ENCODE measurements at regions not wholly inside any gene's neighbourhood (a gene's known extent, or its start where the extent isn't known, plus 50 kb on each side); places are given as distances from the start of the nearest gene placed in this dataset.

DNA sequence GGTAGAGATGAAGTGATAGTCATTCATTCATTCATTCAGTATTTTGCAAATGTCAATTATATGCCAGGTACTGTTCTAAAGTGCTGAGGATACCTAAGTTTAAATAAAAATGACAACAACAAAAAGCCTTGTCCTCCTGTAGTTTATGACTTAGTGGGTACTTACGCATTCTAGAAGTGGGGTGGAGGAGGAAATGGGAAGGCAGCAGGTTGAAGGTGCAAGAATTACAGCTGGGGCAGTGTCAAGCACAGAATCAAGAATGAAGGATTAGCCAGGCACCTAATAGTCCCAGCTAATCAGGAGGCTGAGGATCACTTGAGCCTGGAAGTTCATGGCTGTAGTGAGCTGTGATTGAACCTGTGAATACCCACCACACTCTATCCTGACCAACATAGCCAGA lies 90.7 kb upstream of the STARD13 start:
- no peak for DNase-seq (ENCODE audit: extremely low spot score)
- Histone ChIP-seq H3K27ac (replicated peaks in 1 of 4) (no peak overlapping the region), H3K36me3 (no peaks in the 10 kb centered on the region), H3K9me3 (no peaks in the 10 kb centered on the region), H3K4me3 (no peak overlapping the region), H3K27me3 (no peaks in the 10 kb centered on the region), H3K4me1 (no peaks in the 10 kb centered on the region)
- TF ChIP-seq POLR2AphosphoS5 (IDR thresholded peaks at IDR 0.05) (no peak), EP300 (IDR thresholded peaks at IDR 0.05) (no peak), POLR2A (IDR thresholded peaks at IDR 0.05; ENCODE audit: low read depth) (no peak), CTCF (IDR thresholded peaks at IDR 0.05) (no peak)
- intact Hi-C loops (cut with DNase I) = no loop called here
- 100% methylated on average over 1 of the region's 1 CpG for WGBS

GRCh38 chr13:33377411-33377810 lies 91.9 kb upstream of the STARD13 start:
- H3K4me3 ChIP-seq = no peak overlapping the region
- TF ChIP-seq CTCF (IDR thresholded peaks at IDR 0.05) = no peak
- TF ChIP-seq EP300 (IDR thresholded peaks at IDR 0.05) = no peak
- no peak for TF ChIP-seq POLR2A (IDR thresholded peaks at IDR 0.05; ENCODE audit: low read depth)
- TF ChIP-seq POLR2AphosphoS5 (IDR thresholded peaks at IDR 0.05) = no peak
- no peaks in the 10 kb centered on the region for H3K9me3 ChIP-seq
- intact Hi-C loops (cut with DNase I) = no loop called here
- H3K36me3 ChIP-seq = no peaks in the 10 kb centered on the region
- WGBS = 94% methylated on average over 4 of the region's 4 CpGs
- DNase-seq (ENCODE audit: extremely low spot score) = no peak
- no peak overlapping the region for H3K27ac ChIP-seq (replicated peaks in 1 of 4)
- H3K4me1 ChIP-seq = no peaks in the 10 kb centered on the region
- H3K27me3 ChIP-seq = no peaks in the 10 kb centered on the region

GRCh38 chr13:33377825-33378224 lies 92.3 kb upstream of the STARD13 start:
- Histone ChIP-seq H3K4me3 (no peak overlapping the region), H3K36me3 (no peaks in the 10 kb centered on the region), H3K9me3 (no peaks in the 10 kb centered on the region), H3K27me3 (no peaks in the 10 kb centered on the region), H3K4me1 (no peaks in the 10 kb centered on the region), H3K27ac (replicated peaks in 1 of 4) (no peak overlapping the region)
- no peak for DNase-seq (ENCODE audit: extremely low spot score)
- intact Hi-C loops (cut with DNase I) = no loop called here
- TF ChIP-seq CTCF (IDR thresholded peaks at IDR 0.05) = no peak
- no peak for TF ChIP-seq POLR2AphosphoS5 (IDR thresholded peaks at IDR 0.05)
- no peak for TF ChIP-seq EP300 (IDR thresholded peaks at IDR 0.05)
- no peak for TF ChIP-seq POLR2A (IDR thresholded peaks at IDR 0.05; ENCODE audit: low read depth)

- Histone ChIP-seq H3K4me1 (peaks cover 0 to 10% (median 4%) of the 10 kb centered on the region in 4 donors), H3K4me3 (no peak overlapping the region), H3K36me3 (no peaks in the 10 kb centered on the region), H3K9me3 (no peaks in the 10 kb centered on the region), H3K27ac (replicated peaks in 1 of 4) (no peak overlapping the region), H3K27me3 (no peaks in the 10 kb centered on the region)
- intact Hi-C loops (cut with DNase I) = no loop called here
- no peak for DNase-seq (ENCODE audit: extremely low spot score)
- no peak for TF ChIP-seq POLR2AphosphoS5 (IDR thresholded peaks at IDR 0.05)
- no peak for TF ChIP-seq CTCF (IDR thresholded peaks at IDR 0.05)
- no peak for TF ChIP-seq POLR2A (IDR thresholded peaks at IDR 0.05; ENCODE audit: low read depth)
- TF ChIP-seq EP300 (IDR thresholded peaks at IDR 0.05) = no peak
Measured at GRCh38 chr13:33379608-33380007, 94.1 kb upstream of the STARD13 start.

DNA sequence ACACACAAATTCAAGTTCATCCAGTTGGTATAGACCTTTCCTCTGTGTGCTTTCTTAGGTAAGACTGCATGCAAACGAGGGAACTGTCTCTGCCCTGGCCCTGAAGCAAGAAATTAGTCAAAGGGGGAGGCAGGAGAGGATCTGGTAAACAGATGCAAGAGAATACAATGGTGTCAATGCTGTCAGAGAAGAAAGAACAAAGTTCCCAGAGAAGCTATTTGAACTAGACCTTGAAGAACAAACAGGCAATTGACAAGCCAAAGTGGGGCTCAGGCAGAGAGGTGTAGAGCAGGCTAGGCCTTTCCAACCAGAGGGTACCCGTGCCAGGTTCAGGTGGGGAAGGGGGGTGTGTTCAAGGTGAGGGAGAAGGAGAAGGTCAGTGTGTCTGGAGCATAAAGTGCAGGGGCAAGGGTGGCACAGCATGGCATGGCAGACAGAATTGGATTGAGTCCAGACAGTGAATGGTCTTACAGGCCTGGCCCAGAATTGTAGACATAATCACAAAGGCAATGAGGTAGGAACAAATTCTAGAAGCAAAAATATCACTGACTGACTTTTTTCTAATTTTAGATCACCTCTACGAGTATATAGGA lies 95.0 kb upstream of the STARD13 start:
- no peaks in the 10 kb centered on the region for H3K27me3 ChIP-seq
- no peak overlapping the region for H3K4me3 ChIP-seq
- TF ChIP-seq POLR2A (IDR thresholded peaks at IDR 0.05; ENCODE audit: low read depth) (no peak), POLR2AphosphoS5 (IDR thresholded peaks at IDR 0.05) (no peak), EP300 (IDR thresholded peaks at IDR 0.05) (no peak), CTCF (IDR thresholded peaks at IDR 0.05) (no peak)
- no peaks in the 10 kb centered on the region for H3K9me3 ChIP-seq
- intact Hi-C loops (cut with DNase I) = no loop called here
- H3K36me3 ChIP-seq = no peaks in the 10 kb centered on the region
- no peak for DNase-seq (ENCODE audit: extremely low spot score)
- no peak overlapping the region for H3K27ac ChIP-seq (replicated peaks in 1 of 4)
- H3K4me1 ChIP-seq = peaks cover 0 to 10% (median 5%) of the 10 kb centered on the region in 4 donors
- WGBS = 83% methylated on average over 3 of the region's 3 CpGs

All from esophagus muscularis mucosa (tissue), 4 donors.